IPS DF 6.9 (cell line): ENCODE measurements at regions not wholly inside any gene's neighbourhood (a gene's known extent, or its start where the extent isn't known, plus 50 kb on each side); places are given as distances from the start of the nearest gene placed in this dataset.

ENCODE experiments used
- DNase-seq: peaks from one replicate; pipeline ENCODE4 v3.0.0-alpha.2; 2013; ENCODE audit warnings: low read depth, low spot score
- H3K27ac ChIP-seq: one replicate; pipeline ENCODE4 v1.5.1; 2013; ENCODE audit warnings: low read length, control low read depth
- H3K27me3 ChIP-seq: 2 replicates; pipeline ENCODE4 v1.6.1; 2013; ENCODE audit warnings: mild to moderate bottlenecking, low read length; ENCODE audit not compliant: control insufficient read depth, insufficient read depth
- H3K36me3 ChIP-seq: 2 replicates; pipeline ENCODE4 v1.6.1; 2013; ENCODE audit warnings: low read length; ENCODE audit not compliant: control insufficient read depth, insufficient read depth
- H3K4me1 ChIP-seq: 2 replicates; pipeline ENCODE4 v1.6.1; 2013; ENCODE audit warnings: low read length; ENCODE audit not compliant: control insufficient read depth, insufficient read depth
- H3K4me3 ChIP-seq: 2 replicates; pipeline ENCODE4 v1.5.1; 2013; ENCODE audit warnings: mild to moderate bottlenecking, low read length
- H3K9me3 ChIP-seq: 2 replicates; pipeline ENCODE4 v1.6.1; 2013; ENCODE audit warnings: low read length, inconsistent platforms; ENCODE audit not compliant: control insufficient read depth, insufficient read depth
- WGBS: extraction: QIAGEN DNeasy Blood & Tissue Kit; methylation state at CpG from one replicate; pipeline ENCODE4 v1.1.7; 2013; ENCODE audit warnings: mixed read lengths, missing lambda C conversion rate; ENCODE audit not compliant: insufficient read length, insufficient coverage; 5-methylcytosine and 5-hydroxymethylcytosine counted together

- H3K4me1 ChIP-seq: no peaks in the 10 kb centered on the region
- DNase-seq: no peak
- H3K36me3 ChIP-seq: no peaks in the 10 kb centered on the region
- no peaks in the 10 kb centered on the region for H3K9me3 ChIP-seq
- H3K4me3 ChIP-seq: no peak overlapping the region
- no CpG with 5 or more reads among the region's 7 CpGs for WGBS
- H3K27me3 ChIP-seq: no peaks in the 10 kb centered on the region
- H3K27ac ChIP-seq: no peak overlapping the region
Measured at GRCh38 chr9:16143310-16143709, 590.5 kb downstream of the CCDC171 start.

DNA sequence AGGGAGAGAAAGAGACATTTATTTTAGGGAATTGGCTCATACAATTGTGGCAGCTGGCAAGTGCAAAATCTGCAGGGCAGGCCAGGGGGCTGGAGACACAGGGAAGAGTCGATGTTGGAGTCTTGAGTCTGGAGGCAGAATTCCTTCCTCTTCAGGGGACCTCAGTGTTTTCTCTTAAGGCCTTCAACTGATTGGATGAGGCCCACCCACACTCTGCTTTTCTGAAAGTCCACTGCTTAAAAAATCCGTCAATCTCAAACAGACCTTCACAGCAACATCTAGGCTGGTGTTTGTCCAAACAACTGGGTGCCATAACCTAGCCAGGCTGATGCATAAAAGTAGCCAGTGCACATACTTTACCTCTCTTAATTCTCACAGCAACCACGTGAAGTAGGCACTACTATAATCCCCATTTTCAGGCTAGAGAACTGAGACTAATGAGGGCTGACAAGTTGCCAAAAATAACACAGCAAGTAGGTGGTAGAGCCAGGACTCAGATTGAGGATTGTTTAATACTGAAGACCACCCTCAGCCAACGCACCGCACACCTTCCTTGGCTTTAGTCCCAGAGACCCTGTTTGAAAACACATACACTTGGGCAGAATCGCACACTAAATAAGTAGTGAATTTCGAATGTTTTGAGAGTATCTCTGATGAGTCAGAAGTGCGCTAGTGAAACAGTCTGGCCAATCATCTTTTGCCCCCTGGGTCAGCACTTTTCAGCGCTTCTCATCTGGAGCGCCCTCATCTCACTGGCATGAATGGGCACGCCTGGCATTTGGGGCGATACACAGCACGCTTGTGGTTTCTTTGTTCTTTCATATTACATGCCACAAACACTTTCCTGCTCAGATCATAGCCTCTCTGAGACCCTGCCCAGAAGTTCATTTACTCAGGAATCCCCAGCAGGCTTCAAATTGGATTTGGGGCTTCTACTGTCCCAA is 591.4 kb downstream of the CCDC171 start:
- Histone ChIP-seq H3K27me3 (no peaks in the 10 kb centered on the region), H3K9me3 (no peaks in the 10 kb centered on the region), H3K4me3 (no peak overlapping the region), H3K36me3 (no peaks in the 10 kb centered on the region), H3K27ac (no peak overlapping the region), H3K4me1 (no peaks in the 10 kb centered on the region)
- DNase-seq: no peak
- no CpG with 5 or more reads among the region's 13 CpGs for WGBS

DNA sequence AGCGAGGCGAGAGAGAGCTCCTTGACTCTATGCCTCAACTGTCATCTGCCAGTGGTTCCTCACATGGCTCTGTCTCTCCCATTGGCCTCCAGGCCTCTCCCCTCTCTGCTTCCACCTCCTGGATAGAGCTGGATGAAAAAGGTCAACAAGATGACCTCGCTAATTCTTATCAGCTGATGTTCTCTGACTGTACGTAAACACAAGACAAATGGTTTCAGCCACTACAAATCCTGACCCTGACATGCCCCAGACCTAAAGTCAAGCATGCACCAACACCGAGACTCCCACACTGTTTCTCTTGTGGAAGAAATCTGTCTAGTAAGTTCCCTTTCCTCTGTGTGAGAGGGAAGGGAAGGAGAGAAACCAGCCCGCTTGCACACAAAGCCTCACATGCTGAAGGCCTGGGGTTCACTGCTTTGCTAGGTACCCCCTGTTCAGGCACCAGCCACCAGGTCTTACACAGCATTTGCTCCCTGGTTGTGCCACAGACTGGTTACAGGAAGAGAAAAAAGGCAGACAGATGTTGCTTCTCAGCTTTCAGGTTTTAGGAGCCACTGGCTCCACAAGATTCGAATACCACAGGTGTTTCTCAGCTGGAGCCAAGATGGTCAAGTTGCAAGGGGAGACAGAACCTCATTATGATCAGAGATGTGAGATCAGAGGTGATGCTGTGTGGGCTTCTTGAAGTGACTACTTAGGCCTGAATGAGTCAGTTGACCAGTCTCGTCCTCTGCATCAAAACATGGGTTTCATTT is 592.5 kb downstream of the CCDC171 start:
- Histone ChIP-seq H3K36me3 (no peaks in the 10 kb centered on the region), H3K27ac (no peak overlapping the region), H3K27me3 (no peaks in the 10 kb centered on the region), H3K9me3 (no peaks in the 10 kb centered on the region), H3K4me1 (no peaks in the 10 kb centered on the region), H3K4me3 (no peak overlapping the region)
- DNase-seq: no peak
- WGBS: no CpG with 5 or more reads among the region's 8 CpGs

DNA sequence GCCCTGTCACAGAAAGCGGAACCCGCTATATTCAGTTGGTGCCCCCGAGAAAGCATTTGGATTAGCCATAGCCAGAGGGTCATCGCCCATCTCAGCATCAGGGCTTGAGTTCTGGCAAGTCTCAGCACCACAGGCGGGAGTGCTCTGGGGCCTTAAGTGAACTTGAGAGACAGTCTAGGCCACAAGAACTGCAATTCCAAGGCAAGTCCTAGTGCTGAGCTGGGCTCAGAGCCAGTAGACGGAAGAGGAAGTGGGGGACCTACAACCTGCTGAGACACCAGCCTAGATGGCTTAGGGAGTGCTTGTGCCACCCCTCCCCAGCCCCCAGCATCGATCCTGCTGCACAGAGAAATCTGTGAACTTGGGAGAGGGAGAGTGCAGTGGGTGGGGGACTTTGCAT is 594.9 kb downstream of the CCDC171 start:
- no CpG with 5 or more reads among the region's 7 CpGs for WGBS
- no peak overlapping the region for H3K27ac ChIP-seq
- DNase-seq: no peak
- H3K9me3 ChIP-seq: no peaks in the 10 kb centered on the region
- no peak overlapping the region for H3K4me3 ChIP-seq
- no peaks in the 10 kb centered on the region for H3K4me1 ChIP-seq
- no peaks in the 10 kb centered on the region for H3K27me3 ChIP-seq
- H3K36me3 ChIP-seq: no peaks in the 10 kb centered on the region

DNA sequence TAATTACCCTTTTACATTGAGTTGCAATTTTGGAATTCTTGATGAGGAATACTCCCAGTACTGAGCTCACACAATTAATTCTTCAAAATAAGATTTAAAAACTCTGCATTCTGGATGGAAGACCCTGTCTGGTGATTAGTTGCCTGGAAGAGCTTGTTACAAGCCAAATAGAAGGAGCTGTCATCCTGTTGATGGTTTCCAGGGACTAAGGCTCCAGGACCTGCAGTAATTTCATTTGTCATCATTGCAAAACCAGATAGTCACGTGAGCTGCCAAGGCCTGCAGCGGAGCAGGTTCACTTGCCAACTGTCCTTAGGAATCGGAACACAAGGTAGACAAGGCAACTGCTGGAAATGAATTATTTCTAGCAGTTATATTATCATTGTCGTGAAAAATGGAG is 597.7 kb downstream of the CCDC171 start:
- H3K36me3 ChIP-seq: no peaks in the 10 kb centered on the region
- WGBS: no CpG with 5 or more reads among the region's 4 CpGs
- H3K27me3 ChIP-seq: peaks cover 4% of the 10 kb centered on the region; the same call in 1 of the 2 replicates
- no peaks in the 10 kb centered on the region for H3K9me3 ChIP-seq
- H3K27ac ChIP-seq: no peak overlapping the region
- no peak overlapping the region for H3K4me3 ChIP-seq
- peaks cover 2% of the 10 kb centered on the region; the same call in 1 of the 2 replicates for H3K4me1 ChIP-seq
- no peak for DNase-seq

DNA sequence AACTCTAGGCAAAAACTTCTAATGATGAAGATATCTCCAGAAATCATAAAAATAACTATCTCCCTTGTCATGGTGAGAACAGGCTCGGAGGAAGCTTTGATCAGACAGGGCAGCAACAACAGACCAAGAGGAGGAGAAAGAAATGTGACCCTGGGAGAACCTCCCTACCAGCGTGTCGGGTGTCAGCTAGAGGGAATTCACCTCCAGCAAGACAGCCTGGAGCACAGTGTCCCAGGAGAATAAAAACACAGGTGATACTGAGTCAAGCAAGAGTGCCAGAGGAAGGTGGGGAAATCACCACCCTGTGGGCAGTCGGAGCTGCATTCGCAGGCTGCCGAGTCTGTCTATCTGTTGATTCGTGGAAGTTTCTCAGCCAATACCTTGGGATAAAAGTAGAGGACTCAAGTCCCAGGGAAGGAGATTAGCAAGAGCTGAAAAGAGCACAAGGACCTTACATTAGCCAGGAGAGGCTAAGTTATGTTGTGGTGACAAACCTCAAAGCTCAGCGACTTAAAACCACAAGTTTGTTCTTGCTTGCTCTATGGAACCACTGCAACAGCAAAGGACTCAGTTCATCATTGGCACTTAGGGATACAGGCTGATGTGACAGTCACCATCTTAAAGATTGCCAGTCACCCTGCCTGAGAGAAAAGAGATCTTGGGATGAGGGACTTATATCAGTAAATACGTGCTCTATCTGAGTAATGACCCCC is 598.3 kb downstream of the CCDC171 start:
- H3K4me3 ChIP-seq: no peak overlapping the region; the same call in 1 of the 2 replicates
- H3K9me3 ChIP-seq: no peaks in the 10 kb centered on the region
- no peaks in the 10 kb centered on the region for H3K36me3 ChIP-seq
- DNase-seq: no peak
- H3K27me3 ChIP-seq: peaks cover 4% of the 10 kb centered on the region; the same call in 1 of the 2 replicates
- no CpG with 5 or more reads among the region's 9 CpGs for WGBS
- peaks cover 2% of the 10 kb centered on the region; the same call in 1 of the 2 replicates for H3K4me1 ChIP-seq
- H3K27ac ChIP-seq: no peak overlapping the region

GRCh38 chr9:16152276-16153101 is 599.6 kb downstream of the CCDC171 start:
- no peaks in the 10 kb centered on the region for H3K9me3 ChIP-seq
- DNase-seq: no peak
- H3K4me1 ChIP-seq: peaks cover 2% of the 10 kb centered on the region; the same call in 1 of the 2 replicates
- H3K27me3 ChIP-seq: peaks cover 4% of the 10 kb centered on the region; the same call in 1 of the 2 replicates
- WGBS: no CpG with 5 or more reads among the region's 12 CpGs
- no peak overlapping the region for H3K27ac ChIP-seq
- no peak overlapping the region for H3K4me3 ChIP-seq
- H3K36me3 ChIP-seq: no peaks in the 10 kb centered on the region

DNA sequence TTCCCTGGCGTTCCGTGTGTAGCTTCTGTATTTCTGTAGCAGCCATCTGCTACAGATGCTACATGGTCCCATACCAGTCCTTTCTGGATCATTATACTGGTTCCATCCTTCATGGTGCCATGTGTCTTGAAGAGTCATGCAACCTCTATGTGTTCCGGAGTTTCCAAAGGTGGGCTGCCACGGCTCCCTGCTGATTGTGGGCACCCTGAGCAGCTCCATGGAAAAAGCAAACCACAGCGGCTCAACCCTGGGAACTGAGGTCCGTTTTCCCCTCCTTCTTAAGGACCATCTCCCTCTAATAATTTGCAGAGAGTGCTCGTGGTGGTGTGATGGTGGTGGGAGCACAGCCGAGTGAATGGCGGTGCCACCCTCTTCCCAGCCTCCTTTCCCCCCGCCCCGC is 600.4 kb downstream of the CCDC171 start:
- DNase-seq: no peak
- peaks cover 2% of the 10 kb centered on the region; the same call in 1 of the 2 replicates for H3K4me1 ChIP-seq
- H3K36me3 ChIP-seq: no peaks in the 10 kb centered on the region
- H3K27me3 ChIP-seq: peaks cover 4% of the 10 kb centered on the region; the same call in 1 of the 2 replicates
- no peak overlapping the region for H3K27ac ChIP-seq
- no peak overlapping the region for H3K4me3 ChIP-seq
- WGBS: no CpG with 5 or more reads among the region's 11 CpGs
- no peaks in the 10 kb centered on the region for H3K9me3 ChIP-seq

DNA sequence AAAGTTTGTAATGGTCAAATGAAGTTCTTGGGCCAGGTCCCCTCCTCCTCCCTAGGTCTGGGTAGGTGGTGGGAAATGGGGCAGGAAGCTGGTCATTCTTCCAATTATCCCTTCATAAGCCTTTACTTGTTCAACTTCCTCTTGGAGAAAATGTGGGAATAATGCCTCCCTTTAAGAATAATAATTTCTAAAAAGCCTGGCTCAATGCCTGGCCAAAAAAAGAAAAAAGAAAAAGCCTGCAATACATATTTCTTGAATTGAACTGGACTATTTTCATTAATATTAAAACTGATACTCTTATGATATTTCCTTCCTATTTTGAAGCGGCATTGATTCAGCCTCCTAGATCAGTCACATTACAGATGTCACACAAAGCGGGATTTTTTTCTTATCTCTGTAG is 600.9 kb downstream of the CCDC171 start:
- Histone ChIP-seq H3K9me3 (no peaks in the 10 kb centered on the region), H3K27ac (no peak overlapping the region), H3K4me1 (peaks cover 2% of the 10 kb centered on the region; the same call in 1 of the 2 replicates), H3K36me3 (no peaks in the 10 kb centered on the region), H3K4me3 (no peak overlapping the region), H3K27me3 (peaks cover 4% of the 10 kb centered on the region; the same call in 1 of the 2 replicates)
- WGBS: no CpG with 5 or more reads among the region's 2 CpGs
- no peak for DNase-seq
